Activated CD8-positive, alpha-beta memory T cell treated with anti-CD3 and anti-CD28 coated beads for 36 hours (primary cell): ENCODE measurements at regions not wholly inside any gene's neighbourhood (a gene's known extent, or its start where the extent isn't known, plus 50 kb on each side); places are given as distances from the start of the nearest gene placed in this dataset.
"Not testable (repeated sequence)": the region's sequence is repeated elsewhere in the genome, so short reads cannot be mapped to it uniquely, and the experiment has no call there.

Source experiments
- CTCF ChIA-PET: fragments of 350-600 bp; sonication (Branson Sonifier 250); formaldehyde crosslinking; loops from one replicate; lab custom pipeline; 2021; ENCODE audit warnings: antibody characterized with exemption; lab: Charles Lee
- POLR2A ChIA-PET: fragments of 350-600 bp; sonication (Branson Sonifier 250); formaldehyde crosslinking; loops from one replicate; lab custom pipeline; 2021; ENCODE audit warnings: antibody characterized with exemption; lab: Charles Lee

- CTCF ChIA-PET = no interaction called here
- POLR2A ChIA-PET = no interaction called here
Measured at GRCh38 chr5:108548684-108549596, 167.0 kb upstream of the FBXL17 start.

- ChIA-PET CTCF (no interaction called here), POLR2A (no interaction called here)
Measured at GRCh38 chr5:108546939-108547338, 165.0 kb upstream of the FBXL17 start.

GRCh38 chr5:108545301-108545700, 163.4 kb upstream of the FBXL17 start:
- ChIA-PET POLR2A (no interaction called here), CTCF (no interaction called here)

- POLR2A ChIA-PET = no interaction called here
- CTCF ChIA-PET = no interaction called here
Measured at GRCh38 chr5:108543486-108543885, 161.6 kb upstream of the FBXL17 start.

GRCh38 chr5:108541836-108542235, 159.9 kb upstream of the FBXL17 start:
- POLR2A ChIA-PET = no interaction called here
- CTCF ChIA-PET = interaction anchor here (0.6 kb wide), 1 partner anchor 166 kb away, joined by 4 read pairs; no protein-coding TSS in a partner anchor

GRCh38 chr5:108536321-108536720, 154.4 kb upstream of the FBXL17 start:
- CTCF ChIA-PET = no interaction called here
- POLR2A ChIA-PET = no interaction called here

GRCh38 chr5:108532129-108532445, 150.2 kb upstream of the FBXL17 start:
- POLR2A ChIA-PET, CTCF ChIA-PET: not testable (repeated sequence)

- CTCF ChIA-PET = no interaction called here
- POLR2A ChIA-PET = no interaction called here
Measured at GRCh38 chr5:108531367-108532128, 149.7 kb upstream of the FBXL17 start.

- POLR2A ChIA-PET = no interaction called here
- CTCF ChIA-PET = no interaction called here
Measured at GRCh38 chr5:108530706-108531105, 148.8 kb upstream of the FBXL17 start.

DNA sequence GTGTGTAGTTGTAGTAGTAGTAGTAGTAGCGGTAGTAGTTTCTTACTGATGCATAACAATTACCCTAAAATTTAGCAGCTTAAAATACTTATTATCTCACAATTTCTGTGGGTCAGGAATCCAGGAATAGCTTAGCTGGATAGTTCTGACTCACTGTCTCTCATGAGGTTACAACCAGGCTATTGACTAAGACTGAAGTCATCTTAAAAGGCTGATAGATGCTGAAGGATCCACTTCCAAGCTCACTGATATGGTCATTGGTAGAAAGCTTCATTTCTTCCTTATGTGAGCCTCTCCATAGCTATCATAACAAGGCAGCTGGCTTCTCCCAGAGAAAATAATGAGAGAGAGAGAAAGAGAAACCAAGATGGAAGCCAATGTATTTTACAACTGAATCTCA, 147.5 kb upstream of the FBXL17 start:
- CTCF ChIA-PET = no interaction called here
- POLR2A ChIA-PET = no interaction called here

DNA sequence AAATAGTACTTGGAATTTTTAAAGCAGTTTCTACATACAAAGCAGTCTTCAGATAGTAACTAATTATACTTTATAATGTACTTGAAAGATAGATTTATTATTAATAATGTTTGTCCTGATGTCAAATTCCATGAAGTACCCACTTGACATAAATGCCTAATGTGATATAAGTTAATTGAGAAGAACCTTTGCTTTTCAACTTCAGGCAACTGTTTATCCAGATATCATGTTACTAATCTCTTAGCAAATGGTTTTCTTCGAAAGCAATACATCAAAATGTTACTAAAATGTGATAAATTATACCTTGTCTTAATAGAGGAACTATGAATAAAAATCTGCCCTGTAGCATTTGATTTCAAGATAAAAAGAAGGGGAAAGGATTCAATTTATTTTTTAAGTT, 146.8 kb upstream of the FBXL17 start:
- CTCF ChIA-PET = no interaction called here
- POLR2A ChIA-PET = no interaction called here

- POLR2A ChIA-PET = no interaction called here
- CTCF ChIA-PET = no interaction called here
Measured at GRCh38 chr5:108524564-108524963, 142.7 kb upstream of the FBXL17 start.

DNA sequence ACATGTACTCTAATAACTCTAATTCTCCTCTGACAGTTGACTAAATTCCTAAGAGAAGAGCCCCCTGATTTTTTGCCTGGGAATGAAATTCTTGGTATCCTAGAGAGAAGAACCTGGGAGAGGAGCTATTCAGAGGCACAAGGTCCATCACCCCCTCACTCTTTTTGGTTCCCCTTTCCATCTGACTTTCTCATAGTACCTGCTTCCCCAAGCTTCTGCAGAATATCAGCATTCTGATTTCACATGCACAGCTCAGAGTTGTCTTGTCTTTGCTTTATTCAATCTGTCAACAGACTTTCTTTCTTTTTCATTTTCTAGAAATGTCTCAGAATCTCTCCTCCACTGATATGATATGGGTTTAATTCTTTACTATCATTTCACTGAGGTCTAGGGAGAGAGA, 141.5 kb upstream of the FBXL17 start:
- ChIA-PET POLR2A (no interaction called here), CTCF (interaction anchor here (0.5 to 0.7 kb wide), 2 partner anchors 320 to 1039 kb away, joined by 4 read pairs; no protein-coding TSS in a partner anchor)

DNA sequence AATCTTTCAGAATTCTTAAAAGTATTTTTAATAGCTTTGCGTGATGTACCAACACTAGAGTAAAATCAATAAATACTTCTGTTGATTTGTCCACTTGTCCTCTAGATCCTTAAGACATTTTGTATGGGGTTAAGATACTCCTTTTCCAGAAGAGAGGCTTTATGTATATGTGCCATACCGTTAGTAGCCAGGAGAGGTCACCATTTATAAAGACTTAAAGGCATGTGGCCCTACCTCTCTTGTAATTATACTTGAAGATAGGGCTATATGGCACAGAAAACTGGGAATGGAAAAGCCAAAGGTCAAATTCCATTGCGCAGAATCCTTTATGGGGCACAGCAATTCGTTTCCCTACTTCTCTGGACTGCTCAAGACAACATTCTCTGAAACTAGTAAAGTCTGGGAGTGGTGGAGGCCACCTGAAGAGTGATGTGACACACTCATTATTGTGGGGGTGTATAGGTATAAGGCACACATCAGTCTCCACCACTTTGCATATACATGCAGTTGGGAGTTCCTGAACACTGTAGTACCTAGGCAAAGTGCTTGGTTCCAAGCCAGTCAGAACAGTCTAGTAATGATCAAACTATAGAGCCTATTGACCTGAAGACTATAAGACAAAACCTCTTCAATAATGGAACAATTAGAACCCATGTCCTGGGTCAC, 140.1 kb upstream of the FBXL17 start:
- POLR2A ChIA-PET = no interaction called here
- CTCF ChIA-PET = interaction anchor here (0.9 kb wide), 1 partner anchor 12 kb away, joined by 3 read pairs; no protein-coding TSS in a partner anchor

DNA sequence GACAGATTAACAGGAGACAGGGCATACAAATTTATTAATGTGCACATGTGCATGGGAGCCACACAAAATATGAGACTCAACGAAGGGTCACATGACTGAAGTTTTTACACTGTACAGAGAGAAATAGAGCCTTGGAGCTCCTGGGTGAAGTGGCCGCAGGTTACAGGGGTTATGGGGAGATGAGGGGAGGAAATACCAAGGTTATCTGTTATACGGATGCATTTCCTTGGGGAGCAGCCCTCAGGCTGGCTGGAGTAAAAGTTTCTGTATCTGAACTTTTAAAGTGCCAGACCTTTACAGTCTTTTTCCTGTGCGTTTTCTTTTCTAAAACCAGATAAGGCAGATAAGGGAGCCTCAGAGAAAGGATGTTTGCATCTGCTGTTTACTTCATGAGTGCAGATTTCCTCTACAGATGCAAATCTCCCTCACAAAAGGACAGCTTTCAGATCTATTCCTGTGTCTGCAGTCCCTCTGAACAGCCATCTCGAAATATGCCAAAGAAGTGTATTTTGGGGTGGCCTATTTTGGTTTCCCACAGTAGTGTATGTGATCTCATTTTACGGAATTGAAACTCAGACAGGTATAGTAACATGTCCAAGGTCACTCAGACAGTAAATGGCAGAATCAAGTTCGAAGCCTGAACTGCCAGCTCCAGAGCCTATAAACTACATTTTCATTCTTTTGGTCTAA, 139.3 kb upstream of the FBXL17 start:
- ChIA-PET POLR2A (no interaction called here), CTCF (interaction anchor here (0.9 kb wide), 1 partner anchor 11 kb away, joined by 3 read pairs; no protein-coding TSS in a partner anchor)

- ChIA-PET CTCF (no interaction called here), POLR2A (no interaction called here)
Measured at GRCh38 chr5:108516785-108517184, 134.9 kb upstream of the FBXL17 start.

DNA sequence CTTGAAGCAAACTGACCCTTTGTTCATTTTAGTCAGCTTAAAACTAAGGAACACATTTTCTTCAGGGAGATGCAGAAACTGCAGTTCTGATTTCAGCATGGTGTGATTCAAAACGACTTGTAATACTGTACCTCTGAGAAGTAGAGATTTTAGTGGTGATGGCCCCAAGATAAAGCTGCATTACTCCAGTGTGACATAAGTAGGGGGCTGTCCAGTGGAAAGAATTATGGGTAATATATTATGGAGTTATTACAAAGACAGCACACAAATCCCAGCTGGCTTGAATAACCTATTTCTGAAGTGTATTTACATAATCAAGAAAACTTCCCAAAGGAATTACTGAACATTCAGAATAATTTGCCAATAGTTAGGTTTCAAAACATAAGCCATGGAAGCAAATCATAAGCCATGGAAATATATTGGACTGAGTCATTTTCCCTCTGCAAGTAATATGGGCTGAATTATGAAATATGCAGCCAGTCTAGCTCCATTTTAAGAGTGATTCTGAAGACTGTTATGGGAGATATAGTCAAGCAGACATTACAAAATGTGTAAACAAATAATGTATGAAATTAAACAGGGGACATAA, 133.7 kb upstream of the FBXL17 start:
- POLR2A ChIA-PET = no interaction called here
- CTCF ChIA-PET = no interaction called here

GRCh38 chr5:108508979-108509378, 127.1 kb upstream of the FBXL17 start:
- ChIA-PET POLR2A (no interaction called here), CTCF (no interaction called here)

- ChIA-PET CTCF (no interaction called here), POLR2A (no interaction called here)
Measured at GRCh38 chr5:108507631-108508030, 125.7 kb upstream of the FBXL17 start.
